HepG2 (cell line): ENCODE measurements at regions not wholly inside any gene's neighbourhood (a gene's known extent, or its start where the extent isn't known, plus 50 kb on each side); places are given as distances from the start of the nearest gene placed in this dataset.

Source experiments
- BRCA1 ChIP-seq: sonication (generic); formaldehyde crosslinking; IDR thresholded peaks from 2 replicates; pipeline ENCODE4 v1.4.0; 2020; ENCODE audit warnings: missing genetic modification reagents
- NFIC ChIP-seq: IDR thresholded peaks from 2 replicates; pipeline ENCODE4 v1.6.1; 2012; ENCODE audit warnings: mild to moderate bottlenecking, low read length, inconsistent platforms
- PHF21A ChIP-seq: sonication (generic); formaldehyde crosslinking; IDR thresholded peaks from 2 replicates; pipeline ENCODE4 v1.5.0; 2020; ENCODE audit warnings: mild to moderate bottlenecking, missing genetic modification reagents
- TGIF2 ChIP-seq: IDR thresholded peaks from 2 replicates; pipeline ENCODE4 v1.6.1; 2016; ENCODE audit warnings: control low read depth, missing compliant biosample characterization
- ZNF577 ChIP-seq: sonication (generic); formaldehyde crosslinking; IDR thresholded peaks from 2 replicates; pipeline ENCODE4 v1.4.0; 2020; ENCODE audit warnings: mild to moderate bottlenecking, low read depth, missing genetic modification reagents, borderline replicate concordance
- ZNF766 ChIP-seq: sonication (generic); formaldehyde crosslinking; IDR thresholded peaks from 2 replicates; pipeline ENCODE4 v1.5.0; 2020; ENCODE audit warnings: missing genetic modification reagents, borderline replicate concordance
- TF ChIP-seq, protein P1 (sequence below): sonication (generic); formaldehyde crosslinking; IDR thresholded peaks from 2 replicates; pipeline ENCODE4 v1.5.0; 2020; ENCODE audit warnings: mild to moderate bottlenecking, missing genetic modification reagents, moderate library complexity
- TF ChIP-seq, protein P2 (sequence below): sonication (generic); formaldehyde crosslinking; IDR thresholded peaks from 2 replicates; pipeline ENCODE4 v1.8.1; 2023; ENCODE audit warnings: missing genetic modification reagents, inconsistent platforms, borderline replicate concordance

DNA sequence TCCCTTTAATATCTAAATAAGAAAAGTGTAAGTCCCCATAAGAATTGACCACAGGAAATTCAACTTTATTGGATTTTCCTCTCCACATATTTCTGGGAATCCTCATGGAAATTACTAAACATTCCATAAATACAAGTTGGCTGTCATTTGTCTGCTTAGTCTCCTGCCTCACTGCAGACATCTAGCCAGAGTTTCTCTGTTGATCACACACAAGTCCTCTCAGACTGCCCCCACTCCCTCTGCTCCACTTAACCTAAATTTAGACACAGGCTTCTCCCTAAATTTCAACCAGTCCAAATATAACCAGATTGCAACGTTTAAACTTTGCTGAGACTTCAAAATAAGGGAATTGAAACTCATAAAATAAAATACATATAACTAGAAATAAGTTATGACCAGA lies 982.1 kb downstream of the DTWD2 start:
- no peak for TF ChIP-seq TGIF2 (CRISPR knock-in tag)
- TF ChIP-seq NFIC, result no peak
- TF ChIP-seq ZNF766 (CRISPR knock-in tag), result no peak
- TF ChIP-seq, protein P1, sequence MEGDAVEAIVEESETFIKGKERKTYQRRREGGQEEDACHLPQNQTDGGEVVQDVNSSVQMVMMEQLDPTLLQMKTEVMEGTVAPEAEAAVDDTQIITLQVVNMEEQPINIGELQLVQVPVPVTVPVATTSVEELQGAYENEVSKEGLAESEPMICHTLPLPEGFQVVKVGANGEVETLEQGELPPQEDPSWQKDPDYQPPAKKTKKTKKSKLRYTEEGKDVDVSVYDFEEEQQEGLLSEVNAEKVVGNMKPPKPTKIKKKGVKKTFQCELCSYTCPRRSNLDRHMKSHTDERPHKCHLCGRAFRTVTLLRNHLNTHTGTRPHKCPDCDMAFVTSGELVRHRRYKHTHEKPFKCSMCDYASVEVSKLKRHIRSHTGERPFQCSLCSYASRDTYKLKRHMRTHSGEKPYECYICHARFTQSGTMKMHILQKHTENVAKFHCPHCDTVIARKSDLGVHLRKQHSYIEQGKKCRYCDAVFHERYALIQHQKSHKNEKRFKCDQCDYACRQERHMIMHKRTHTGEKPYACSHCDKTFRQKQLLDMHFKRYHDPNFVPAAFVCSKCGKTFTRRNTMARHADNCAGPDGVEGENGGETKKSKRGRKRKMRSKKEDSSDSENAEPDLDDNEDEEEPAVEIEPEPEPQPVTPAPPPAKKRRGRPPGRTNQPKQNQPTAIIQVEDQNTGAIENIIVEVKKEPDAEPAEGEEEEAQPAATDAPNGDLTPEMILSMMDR (CRISPR knock-in tag), result no peak
- no peak for TF ChIP-seq PHF21A (CRISPR knock-in tag)
- no peak for TF ChIP-seq BRCA1 (CRISPR knock-in tag)
- TF ChIP-seq, protein P2, sequence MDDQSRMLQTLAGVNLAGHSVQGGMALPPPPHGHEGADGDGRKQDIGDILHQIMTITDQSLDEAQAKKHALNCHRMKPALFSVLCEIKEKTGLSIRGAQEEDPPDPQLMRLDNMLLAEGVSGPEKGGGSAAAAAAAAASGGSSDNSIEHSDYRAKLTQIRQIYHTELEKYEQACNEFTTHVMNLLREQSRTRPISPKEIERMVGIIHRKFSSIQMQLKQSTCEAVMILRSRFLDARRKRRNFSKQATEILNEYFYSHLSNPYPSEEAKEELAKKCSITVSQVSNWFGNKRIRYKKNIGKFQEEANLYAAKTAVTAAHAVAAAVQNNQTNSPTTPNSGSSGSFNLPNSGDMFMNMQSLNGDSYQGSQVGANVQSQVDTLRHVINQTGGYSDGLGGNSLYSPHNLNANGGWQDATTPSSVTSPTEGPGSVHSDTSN (CRISPR knock-in tag), result no peak
- TF ChIP-seq ZNF577, result no peak
